ENCODE measurements at regions not wholly inside any gene's neighbourhood (a gene's known extent, or its start where the extent isn't known, plus 50 kb on each side); places are given as distances from the start of the nearest gene placed in this dataset.
A peak's percentile ranks its signal among the peaks of the same experiment; 100 is the strongest.

DNA sequence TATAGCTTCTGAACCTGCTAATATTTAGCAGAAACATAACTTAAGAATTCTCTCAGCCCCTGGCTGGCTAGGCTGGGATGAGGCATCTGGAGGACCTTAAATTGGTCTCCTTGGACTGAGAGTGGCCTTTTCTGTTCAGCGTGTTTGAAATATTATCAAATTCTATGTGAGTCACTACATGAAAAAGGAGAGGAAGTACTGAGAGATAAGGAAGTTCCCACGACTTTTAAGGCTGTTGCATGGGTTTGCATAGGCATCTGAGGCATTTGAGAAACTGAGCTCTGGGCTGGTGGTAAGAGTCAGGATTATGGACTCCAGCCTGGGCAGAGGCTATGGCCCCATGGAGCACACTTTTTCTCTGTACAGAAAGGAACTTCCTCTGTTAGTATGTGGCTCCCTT, 816.2 kb upstream of the GRAMD2B start:
- H3K36me3 Mint-ChIP-seq (ENCODE audit: insufficient read depth, unreplicated experiment) = no peaks in the 10 kb centered on the region
- intact Hi-C loops (cut with micrococcal nuclease; ENCODE audit: unreplicated experiment) = no loop called here
- Histone ChIP-seq H3K36me3 (ENCODE audit: control insufficient read depth, insufficient read depth, low read length) (no peaks in the 10 kb centered on the region), H3K4me3 (ENCODE audit: low read depth, low read length) (no peak overlapping the region), H3K9me3 (no peaks in the 10 kb centered on the region), H3K27me3 (replicated peaks; ENCODE audit: control insufficient read depth, insufficient read depth, low read length) (no peaks in the 10 kb centered on the region), H3K4me1 (no peaks in the 10 kb centered on the region)
- H3K9me3 Mint-ChIP-seq (ENCODE audit: unreplicated experiment) = no peaks in the 10 kb centered on the region
- ChIA-PET CTCF (no interaction called here), POLR2A (no interaction called here)
- TF ChIP-seq, protein P1, sequence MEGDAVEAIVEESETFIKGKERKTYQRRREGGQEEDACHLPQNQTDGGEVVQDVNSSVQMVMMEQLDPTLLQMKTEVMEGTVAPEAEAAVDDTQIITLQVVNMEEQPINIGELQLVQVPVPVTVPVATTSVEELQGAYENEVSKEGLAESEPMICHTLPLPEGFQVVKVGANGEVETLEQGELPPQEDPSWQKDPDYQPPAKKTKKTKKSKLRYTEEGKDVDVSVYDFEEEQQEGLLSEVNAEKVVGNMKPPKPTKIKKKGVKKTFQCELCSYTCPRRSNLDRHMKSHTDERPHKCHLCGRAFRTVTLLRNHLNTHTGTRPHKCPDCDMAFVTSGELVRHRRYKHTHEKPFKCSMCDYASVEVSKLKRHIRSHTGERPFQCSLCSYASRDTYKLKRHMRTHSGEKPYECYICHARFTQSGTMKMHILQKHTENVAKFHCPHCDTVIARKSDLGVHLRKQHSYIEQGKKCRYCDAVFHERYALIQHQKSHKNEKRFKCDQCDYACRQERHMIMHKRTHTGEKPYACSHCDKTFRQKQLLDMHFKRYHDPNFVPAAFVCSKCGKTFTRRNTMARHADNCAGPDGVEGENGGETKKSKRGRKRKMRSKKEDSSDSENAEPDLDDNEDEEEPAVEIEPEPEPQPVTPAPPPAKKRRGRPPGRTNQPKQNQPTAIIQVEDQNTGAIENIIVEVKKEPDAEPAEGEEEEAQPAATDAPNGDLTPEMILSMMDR (IDR thresholded peaks at IDR 0.05; ENCODE audit: insufficient read depth in 1 of 2, low read depth in 1 of 2, low read length in 1 of 2, severe bottlenecking in 1 of 2, unreplicated experiment in 1 of 2) = no peak
- DNase-seq = no peak
- no TSS peak for BruUV-seq (replicated peaks)
- H3K27me3 Mint-ChIP-seq (ENCODE audit: insufficient read depth, unreplicated experiment) = no peaks in the 10 kb centered on the region
- H3K27ac Mint-ChIP-seq (ENCODE audit: unreplicated experiment) = no peak overlapping the region
- no peak overlapping the region for H3K4me3 Mint-ChIP-seq (ENCODE audit: unreplicated experiment)
- no peaks in the 10 kb centered on the region for H3K4me1 Mint-ChIP-seq (ENCODE audit: low read depth, unreplicated experiment)

DNA sequence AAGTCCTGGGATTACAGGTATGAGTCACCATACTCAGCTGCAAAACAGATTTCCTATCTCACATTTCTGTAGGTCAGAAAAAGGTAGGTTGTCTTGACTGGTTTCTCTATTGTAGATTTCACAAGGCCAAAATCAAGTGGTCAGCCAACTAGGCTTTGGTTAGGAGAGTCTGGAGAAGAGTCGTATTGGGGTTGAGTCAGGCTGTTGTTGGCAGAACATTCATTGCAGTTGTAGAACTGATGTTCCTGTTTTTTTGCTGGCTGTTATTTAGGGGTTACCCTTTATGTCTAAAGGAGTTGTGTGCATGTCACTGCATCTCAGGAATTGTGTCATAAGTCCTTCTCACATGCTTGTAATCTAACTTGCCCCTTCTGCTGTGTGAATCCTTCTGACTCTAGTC, 814.2 kb upstream of the GRAMD2B start:
- no peak overlapping the region for H3K4me3 Mint-ChIP-seq (ENCODE audit: unreplicated experiment)
- no peaks in the 10 kb centered on the region for H3K27me3 Mint-ChIP-seq (ENCODE audit: insufficient read depth, unreplicated experiment)
- Histone ChIP-seq H3K4me3 (ENCODE audit: low read depth, low read length) (no peak overlapping the region), H3K9me3 (no peaks in the 10 kb centered on the region), H3K27me3 (replicated peaks; ENCODE audit: control insufficient read depth, insufficient read depth, low read length) (no peaks in the 10 kb centered on the region), H3K4me1 (no peaks in the 10 kb centered on the region), H3K36me3 (ENCODE audit: control insufficient read depth, insufficient read depth, low read length) (no peaks in the 10 kb centered on the region)
- intact Hi-C loops (cut with micrococcal nuclease; ENCODE audit: unreplicated experiment) = no loop called here
- TF ChIP-seq, protein P1 (IDR thresholded peaks at IDR 0.05; ENCODE audit: insufficient read depth in 1 of 2, low read depth in 1 of 2, low read length in 1 of 2, severe bottlenecking in 1 of 2, unreplicated experiment in 1 of 2) = no peak
- CTCF ChIA-PET = no interaction called here
- no peaks in the 10 kb centered on the region for H3K9me3 Mint-ChIP-seq (ENCODE audit: unreplicated experiment)
- H3K36me3 Mint-ChIP-seq (ENCODE audit: insufficient read depth, unreplicated experiment) = no peaks in the 10 kb centered on the region
- no TSS peak for BruUV-seq (replicated peaks)
- POLR2A ChIA-PET = no interaction called here
- DNase-seq = no peak
- no peaks in the 10 kb centered on the region for H3K4me1 Mint-ChIP-seq (ENCODE audit: low read depth, unreplicated experiment)
- no peak overlapping the region for H3K27ac Mint-ChIP-seq (ENCODE audit: unreplicated experiment)

GRCh38 chr5:125610892-125611291, 812.3 kb upstream of the GRAMD2B start:
- no peak for DNase-seq
- Mint-ChIP-seq H3K36me3 (ENCODE audit: insufficient read depth, unreplicated experiment) (no peaks in the 10 kb centered on the region), H3K27me3 (ENCODE audit: insufficient read depth, unreplicated experiment) (no peaks in the 10 kb centered on the region), H3K4me3 (ENCODE audit: unreplicated experiment) (no peak overlapping the region), H3K9me3 (ENCODE audit: unreplicated experiment) (no peaks in the 10 kb centered on the region), H3K27ac (ENCODE audit: unreplicated experiment) (peak overlapping the region; percentile 28), H3K4me1 (ENCODE audit: low read depth, unreplicated experiment) (no peaks in the 10 kb centered on the region)
- no peaks in the 10 kb centered on the region for H3K27me3 ChIP-seq (replicated peaks; ENCODE audit: control insufficient read depth, insufficient read depth, low read length)
- H3K36me3 ChIP-seq (ENCODE audit: control insufficient read depth, insufficient read depth, low read length) = no peaks in the 10 kb centered on the region
- H3K4me3 ChIP-seq (ENCODE audit: low read depth, low read length) = no peak overlapping the region
- intact Hi-C loops (cut with micrococcal nuclease; ENCODE audit: unreplicated experiment) = no loop called here
- CTCF ChIA-PET = no interaction called here
- TF ChIP-seq, protein P1 (IDR thresholded peaks at IDR 0.05; ENCODE audit: insufficient read depth in 1 of 2, low read depth in 1 of 2, low read length in 1 of 2, severe bottlenecking in 1 of 2, unreplicated experiment in 1 of 2) = no peak
- H3K4me1 ChIP-seq = no peaks in the 10 kb centered on the region
- POLR2A ChIA-PET = no interaction called here
- no peaks in the 10 kb centered on the region for H3K9me3 ChIP-seq
- BruUV-seq (replicated peaks) = no TSS peak
